Body of pancreas (tissue), 4 donors: ENCODE measurements at regions not wholly inside any gene's neighbourhood (a gene's known extent, or its start where the extent isn't known, plus 50 kb on each side); places are given as distances from the start of the nearest gene placed in this dataset.

ENCODE experiments used
- CTCF ChIP-seq, 7 experiments: fragments of 450-650 bp in 4 of 7; fragments of 200-600 bp in 3 of 7; sonication (generic) in 3 of 7; IDR thresholded peaks; one replicate each; pipeline ENCODE4 v1.5.1; 2016 to 2019; ENCODE audit warnings: antibody characterized with exemption in 7 of 7
- POLR2A ChIP-seq, 3 donors: fragments of 450-650 bp; IDR thresholded peaks; one replicate each; pipeline ENCODE4 v1.6.1; 2016; ENCODE audit warnings: antibody characterized with exemption in 3 of 3, mild to moderate bottlenecking in 2 of 3

GRCh38 chr10:9260690-9261089, 1206.2 kb downstream of the GATA3 start:
- TF ChIP-seq CTCF (IDR thresholded peaks at IDR 0.05) (no peak), POLR2A (IDR thresholded peaks at IDR 0.05) (no peak)
